ENCODE measurements at regions not wholly inside any gene's neighbourhood (a gene's known extent, or its start where the extent isn't known, plus 50 kb on each side); places are given as distances from the start of the nearest gene placed in this dataset.

DNA sequence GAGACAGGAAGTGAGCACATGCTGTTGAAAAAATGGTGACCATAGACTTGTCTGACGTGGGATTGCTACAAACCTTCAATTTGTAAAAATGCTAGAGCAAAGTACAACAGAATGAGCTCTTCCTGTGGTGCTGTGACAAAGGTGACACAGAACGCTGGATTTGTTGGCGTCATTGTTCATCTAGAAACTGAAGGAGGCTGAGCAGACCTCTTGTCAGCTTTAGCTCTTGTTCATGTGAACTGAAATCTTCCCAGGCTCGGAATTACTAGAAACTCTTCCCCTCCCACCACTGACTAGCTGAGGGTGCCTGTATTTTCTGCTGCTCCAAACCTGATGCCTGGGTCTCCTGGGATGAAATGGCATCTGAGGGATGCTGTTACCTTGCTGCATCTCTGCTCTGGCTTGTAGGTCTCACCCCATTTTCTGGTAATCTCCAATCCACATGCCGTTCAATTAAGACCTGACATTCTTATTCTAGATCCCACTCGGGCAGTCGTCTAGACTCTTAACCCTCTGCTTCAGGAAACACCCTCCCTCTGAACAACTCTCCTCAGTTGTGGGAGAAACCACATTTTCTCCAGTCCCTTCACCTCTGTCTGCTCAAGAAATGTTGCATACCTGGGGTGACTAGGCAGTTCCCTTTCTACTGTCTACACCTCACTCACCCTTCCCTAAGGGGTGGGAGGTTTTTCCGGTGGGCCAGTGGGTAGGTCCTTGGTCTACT, 349.3 kb downstream of the CXCL12 start:
- intact Hi-C loops (cut with DNase I): no loop called here
- no peak for TF ChIP-seq CTCF (IDR thresholded peaks at IDR 0.05)
- Histone ChIP-seq H3K36me3 (no peaks in the 10 kb centered on the region), H3K4me3 (no peak overlapping the region), H3K9me3 (no peaks in the 10 kb centered on the region), H3K4me1 (replicated peaks) (no peaks in the 10 kb centered on the region), H3K27me3 (replicated peaks; ENCODE audit: insufficient read depth) (no peaks in the 10 kb centered on the region), H3K27ac (no peak overlapping the region)
- DNase-seq (ENCODE audit: low spot score): no peak
- WGBS: 74% methylated on average over 8 of the region's 8 CpGs

DNA sequence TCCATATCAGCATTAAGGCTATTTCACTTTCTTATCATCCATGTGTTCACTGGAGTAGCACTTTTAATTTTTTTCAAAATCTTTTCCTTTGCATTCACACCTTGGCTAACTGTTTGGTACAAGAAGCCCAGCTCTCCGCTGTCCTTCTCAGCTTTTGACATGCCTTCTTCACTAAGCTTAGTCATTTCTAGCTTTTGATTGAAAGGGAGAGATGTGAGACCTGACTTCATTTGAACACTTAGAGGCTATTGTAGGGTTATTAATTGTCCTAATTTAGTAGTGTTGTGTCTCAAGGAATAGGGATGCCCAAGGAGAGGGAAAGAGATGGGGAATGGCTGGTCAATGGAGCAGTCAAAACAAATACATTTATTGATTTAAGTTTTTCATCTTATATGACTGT, 350.0 kb downstream of the CXCL12 start:
- Histone ChIP-seq H3K4me3 (no peak overlapping the region), H3K27ac (no peak overlapping the region), H3K36me3 (no peaks in the 10 kb centered on the region), H3K4me1 (replicated peaks) (no peaks in the 10 kb centered on the region), H3K9me3 (no peaks in the 10 kb centered on the region), H3K27me3 (replicated peaks; ENCODE audit: insufficient read depth) (no peaks in the 10 kb centered on the region)
- intact Hi-C loops (cut with DNase I): no loop called here
- TF ChIP-seq POLR2AphosphoS5 (IDR thresholded peaks at IDR 0.05) (no peak), POLR2A (IDR thresholded peaks at IDR 0.05) (no peak), CTCF (IDR thresholded peaks at IDR 0.05) (no peak)
- DNase-seq (ENCODE audit: low spot score): no peak
- WGBS: 100% methylated on average over 1 of the region's 1 CpG

DNA sequence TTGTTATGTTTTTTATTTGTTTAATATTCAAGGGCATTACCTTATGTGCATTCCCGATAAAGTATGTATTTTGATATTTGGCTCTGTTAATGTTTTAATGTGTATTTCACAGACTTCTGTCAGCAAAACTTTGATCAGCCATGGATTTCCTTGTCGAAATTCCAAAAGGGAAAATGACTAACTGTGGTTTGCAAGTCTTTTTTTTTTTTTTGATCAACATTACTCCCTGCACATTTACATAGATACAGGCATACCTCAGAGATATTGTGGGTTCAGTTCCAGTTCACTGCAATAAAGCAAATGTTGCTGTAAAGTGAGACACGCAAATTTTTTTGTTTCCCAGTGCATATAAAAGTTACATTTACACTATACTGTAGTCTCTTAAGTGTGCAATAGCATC, 351.9 kb downstream of the CXCL12 start:
- Histone ChIP-seq H3K27ac (no peak overlapping the region), H3K36me3 (no peaks in the 10 kb centered on the region), H3K27me3 (replicated peaks; ENCODE audit: insufficient read depth) (no peaks in the 10 kb centered on the region), H3K4me1 (replicated peaks) (no peaks in the 10 kb centered on the region), H3K9me3 (no peaks in the 10 kb centered on the region), H3K4me3 (no peak overlapping the region)
- WGBS: 73% methylated on average over 3 of the region's 3 CpGs
- TF ChIP-seq CTCF (IDR thresholded peaks at IDR 0.05) (no peak), POLR2A (IDR thresholded peaks at IDR 0.05) (no peak), POLR2AphosphoS5 (IDR thresholded peaks at IDR 0.05) (no peak)
- intact Hi-C loops (cut with DNase I): no loop called here
- no peak for DNase-seq (ENCODE audit: low spot score)

GRCh38 chr10:44032216-44032615, 352.7 kb downstream of the CXCL12 start:
- Histone ChIP-seq H3K27ac (no peak overlapping the region), H3K27me3 (replicated peaks; ENCODE audit: insufficient read depth) (no peaks in the 10 kb centered on the region), H3K9me3 (no peaks in the 10 kb centered on the region), H3K4me1 (replicated peaks) (no peaks in the 10 kb centered on the region), H3K36me3 (no peaks in the 10 kb centered on the region), H3K4me3 (no peak overlapping the region)
- 82% methylated on average over 1 of the region's 1 CpG for WGBS
- no peak for TF ChIP-seq POLR2AphosphoS5 (IDR thresholded peaks at IDR 0.05)
- no peak for TF ChIP-seq POLR2A (IDR thresholded peaks at IDR 0.05)
- no peak for TF ChIP-seq CTCF (IDR thresholded peaks at IDR 0.05)
- intact Hi-C loops (cut with DNase I): no loop called here
- DNase-seq (ENCODE audit: low spot score): no peak

DNA sequence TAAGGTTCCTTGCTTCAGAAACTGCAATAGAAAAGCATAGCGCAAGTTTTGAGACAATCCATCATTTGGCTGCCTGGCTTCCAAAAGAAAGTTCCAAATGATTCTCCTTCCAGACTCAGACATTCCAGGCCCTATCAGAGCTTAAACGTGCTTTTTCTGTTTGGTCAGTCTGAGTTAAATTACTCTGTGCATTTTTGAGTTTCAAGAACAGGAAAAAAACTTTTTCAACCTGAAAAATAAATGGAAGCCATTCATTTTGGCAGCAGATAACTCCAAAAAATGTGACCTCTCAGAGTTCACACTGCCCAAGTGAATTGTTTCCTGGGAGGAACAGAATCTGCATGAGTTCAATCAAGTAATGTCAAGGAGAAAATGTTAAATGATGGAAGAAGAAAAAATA, 354.2 kb downstream of the CXCL12 start:
- H3K36me3 ChIP-seq: no peaks in the 10 kb centered on the region
- H3K27me3 ChIP-seq (replicated peaks; ENCODE audit: insufficient read depth): no peaks in the 10 kb centered on the region
- 62% methylated on average over 2 of the region's 2 CpGs for WGBS
- H3K4me3 ChIP-seq: no peak overlapping the region
- no peak overlapping the region for H3K27ac ChIP-seq
- TF ChIP-seq POLR2A (IDR thresholded peaks at IDR 0.05) (no peak), POLR2AphosphoS5 (IDR thresholded peaks at IDR 0.05) (no peak), CTCF (IDR thresholded peaks at IDR 0.05) (no peak)
- no peak for DNase-seq (ENCODE audit: low spot score)
- no peaks in the 10 kb centered on the region for H3K4me1 ChIP-seq (replicated peaks)
- H3K9me3 ChIP-seq: no peaks in the 10 kb centered on the region
- intact Hi-C loops (cut with DNase I): no loop called here
